ENCODE measurements at regions not wholly inside any gene's neighbourhood (a gene's known extent, or its start where the extent isn't known, plus 50 kb on each side); places are given as distances from the start of the nearest gene placed in this dataset.

- TF ChIP-seq, protein P1, sequence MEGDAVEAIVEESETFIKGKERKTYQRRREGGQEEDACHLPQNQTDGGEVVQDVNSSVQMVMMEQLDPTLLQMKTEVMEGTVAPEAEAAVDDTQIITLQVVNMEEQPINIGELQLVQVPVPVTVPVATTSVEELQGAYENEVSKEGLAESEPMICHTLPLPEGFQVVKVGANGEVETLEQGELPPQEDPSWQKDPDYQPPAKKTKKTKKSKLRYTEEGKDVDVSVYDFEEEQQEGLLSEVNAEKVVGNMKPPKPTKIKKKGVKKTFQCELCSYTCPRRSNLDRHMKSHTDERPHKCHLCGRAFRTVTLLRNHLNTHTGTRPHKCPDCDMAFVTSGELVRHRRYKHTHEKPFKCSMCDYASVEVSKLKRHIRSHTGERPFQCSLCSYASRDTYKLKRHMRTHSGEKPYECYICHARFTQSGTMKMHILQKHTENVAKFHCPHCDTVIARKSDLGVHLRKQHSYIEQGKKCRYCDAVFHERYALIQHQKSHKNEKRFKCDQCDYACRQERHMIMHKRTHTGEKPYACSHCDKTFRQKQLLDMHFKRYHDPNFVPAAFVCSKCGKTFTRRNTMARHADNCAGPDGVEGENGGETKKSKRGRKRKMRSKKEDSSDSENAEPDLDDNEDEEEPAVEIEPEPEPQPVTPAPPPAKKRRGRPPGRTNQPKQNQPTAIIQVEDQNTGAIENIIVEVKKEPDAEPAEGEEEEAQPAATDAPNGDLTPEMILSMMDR (IDR thresholded peaks at IDR 0.05): no peak
- no peak for TF ChIP-seq POLR2A (IDR thresholded peaks at IDR 0.05)
Measured at GRCh38 chr5:63306909-63307308, 655.3 kb downstream of the HTR1A start.
